ENCODE measurements at regions not wholly inside any gene's neighbourhood (a gene's known extent, or its start where the extent isn't known, plus 50 kb on each side); places are given as distances from the start of the nearest gene placed in this dataset.
A peak's percentile ranks its signal among the peaks of the same experiment; 100 is the strongest.

- DNase-seq (ENCODE audit: low read depth in 2 of 2): no peak
These were observed 117.5 kb downstream of the ASCL4 start for GRCh38 chr12:107891967-107892366.

- no peak for DNase-seq (ENCODE audit: low read depth in 2 of 2)
These were observed 120.1 kb downstream of the ASCL4 start for GRCh38 chr12:107894589-107894988.

DNA sequence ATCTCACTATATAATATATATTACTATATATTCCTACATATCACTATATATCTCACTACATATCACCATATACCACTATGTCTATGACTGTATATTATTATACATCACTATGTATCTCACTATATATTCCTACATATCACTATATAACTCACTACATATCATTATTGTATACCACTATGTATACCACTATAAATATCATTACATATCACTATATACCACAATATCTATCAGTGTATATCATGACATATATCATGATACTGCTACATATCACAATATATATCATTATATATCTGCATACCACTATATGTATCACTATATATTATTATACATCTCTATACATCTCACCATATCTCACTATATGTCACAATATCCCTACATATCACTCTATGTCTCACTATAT is 121.5 kb downstream of the ASCL4 start:
- DNase-seq (ENCODE audit: low read depth in 2 of 2): no peak

GRCh38 chr12:107900588-107900987 is 126.1 kb downstream of the ASCL4 start:
- DNase-seq (ENCODE audit: low read depth in 2 of 2): no peak

GRCh38 chr12:107903341-107904061 is 129.0 kb downstream of the ASCL4 start:
- DNase-seq (ENCODE audit: low read depth in 2 of 2): no peak

DNA sequence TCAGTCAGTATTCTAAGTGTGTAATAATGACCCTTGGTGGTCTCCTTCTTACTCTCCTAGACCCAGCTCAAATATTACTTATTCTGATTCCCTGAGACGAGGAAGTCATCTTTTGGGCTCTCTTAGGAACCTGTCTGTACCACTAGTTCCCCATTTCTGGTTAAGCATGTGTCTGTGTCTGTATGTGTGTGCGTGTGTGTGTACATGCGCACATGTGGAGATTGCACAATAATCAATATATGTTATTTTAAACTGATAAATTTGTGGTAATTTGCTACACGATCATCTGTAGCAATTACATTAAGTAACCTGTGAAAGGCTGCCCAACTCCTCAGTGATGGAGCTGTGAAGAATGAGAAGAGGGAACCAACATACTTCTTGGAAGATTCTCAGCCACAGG is 132.2 kb downstream of the ASCL4 start:
- DNase-seq (ENCODE audit: low read depth in 2 of 2): no peak

DNA sequence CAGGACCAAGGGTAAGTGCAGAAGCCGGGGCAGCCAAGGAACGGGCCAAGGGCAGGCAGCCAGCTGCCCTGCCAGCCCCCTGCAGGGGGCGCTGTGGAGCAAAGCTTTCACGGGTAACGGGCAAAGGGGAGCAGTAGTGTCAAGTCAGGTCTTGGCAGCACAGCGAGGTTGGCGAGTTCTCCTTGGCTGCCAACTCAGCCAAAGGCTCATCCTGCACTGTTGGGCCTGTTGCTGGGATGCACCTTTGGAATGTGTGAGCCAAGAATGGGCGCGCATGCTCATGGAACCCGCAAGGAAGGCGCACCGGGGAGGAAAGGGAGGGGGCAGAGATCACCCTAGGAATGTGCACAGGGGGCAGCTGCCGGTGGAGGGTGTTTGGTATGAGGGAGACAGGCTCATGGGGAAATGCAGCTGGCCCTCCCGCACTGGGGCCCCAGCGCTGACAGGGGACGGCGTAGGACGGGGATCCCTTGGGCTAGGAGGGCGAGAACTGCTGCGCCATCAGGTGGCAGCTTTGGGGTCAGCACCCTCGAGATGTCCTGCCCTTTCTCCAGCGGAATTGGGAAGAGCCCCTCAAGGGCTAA is 138.0 kb downstream of the ASCL4 start:
- DNase-seq (ENCODE audit: low read depth in 2 of 2): peak in 1 of 2 donors; percentile 34

DNA sequence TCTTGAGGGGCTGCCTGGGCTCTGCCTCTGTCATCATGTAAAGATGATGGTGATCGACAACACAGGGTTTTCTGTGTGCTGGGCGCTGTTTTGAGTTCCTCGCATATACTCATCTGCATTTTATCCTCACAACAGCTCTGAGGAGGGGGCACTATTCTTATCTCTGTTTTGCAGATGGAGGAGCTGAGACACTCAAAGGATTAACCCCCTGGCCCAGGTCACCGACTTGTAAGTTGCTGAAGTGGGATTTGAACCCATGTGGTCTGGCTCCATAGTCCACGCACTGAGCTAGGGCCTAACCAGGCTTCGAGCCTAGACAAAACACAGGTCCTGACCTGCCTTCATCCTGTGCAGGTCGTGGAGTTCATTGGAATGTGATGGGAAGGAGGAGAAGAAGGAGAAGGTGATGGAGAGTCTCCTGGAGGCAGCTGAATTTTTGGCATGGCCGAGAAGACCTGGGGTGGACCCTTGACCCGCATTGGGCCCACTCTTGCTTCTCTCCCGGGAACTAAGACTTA is 140.0 kb downstream of the ASCL4 start:
- DNase-seq (ENCODE audit: low read depth in 2 of 2): no peak

DNA sequence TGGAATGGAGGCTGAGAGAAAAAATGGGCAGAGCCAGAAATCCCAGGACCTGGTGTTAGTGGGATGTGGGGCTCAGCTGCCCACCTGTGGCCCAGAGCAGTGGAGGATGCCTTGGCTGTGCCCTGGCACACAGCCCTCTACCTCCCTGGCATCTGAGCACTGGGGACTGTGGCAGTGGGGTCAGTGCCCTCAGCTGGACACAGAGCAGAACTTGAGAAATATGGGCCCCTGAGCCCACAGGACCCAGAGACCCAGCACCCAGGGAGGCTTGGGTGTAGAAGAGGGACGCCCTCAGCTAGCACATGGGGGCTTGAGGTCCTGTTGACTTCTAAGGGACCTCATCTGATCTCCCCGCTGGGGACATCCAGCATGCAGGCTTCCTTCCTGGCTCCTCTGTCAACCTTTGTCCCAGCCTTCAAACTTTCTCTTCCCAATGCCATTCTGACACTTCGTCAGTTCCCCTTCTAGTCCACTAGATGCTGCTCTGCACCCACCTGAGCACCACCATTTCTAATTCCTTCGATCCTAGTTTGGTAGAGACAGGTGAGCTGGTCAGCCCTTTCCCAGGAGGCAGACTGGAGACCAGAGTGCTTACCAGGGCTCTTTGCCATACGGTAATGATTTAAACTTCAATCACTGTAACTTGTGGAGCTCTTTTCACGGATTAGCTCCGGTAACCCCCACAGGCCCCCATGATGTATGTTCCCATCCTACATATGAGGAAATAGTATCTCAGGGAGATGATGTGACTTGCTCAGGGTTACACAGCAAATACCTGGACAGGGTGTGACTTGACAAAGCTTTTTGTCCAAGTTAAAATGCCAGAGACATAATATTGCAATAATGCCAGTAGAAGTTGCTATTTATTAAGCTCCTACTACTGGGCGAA is 143.7 kb downstream of the ASCL4 start:
- DNase-seq (ENCODE audit: low read depth in 2 of 2): no peak

- no peak for DNase-seq (ENCODE audit: low read depth in 2 of 2)
These were observed 146.6 kb downstream of the ASCL4 start for GRCh38 chr12:107921062-107921461.

DNA sequence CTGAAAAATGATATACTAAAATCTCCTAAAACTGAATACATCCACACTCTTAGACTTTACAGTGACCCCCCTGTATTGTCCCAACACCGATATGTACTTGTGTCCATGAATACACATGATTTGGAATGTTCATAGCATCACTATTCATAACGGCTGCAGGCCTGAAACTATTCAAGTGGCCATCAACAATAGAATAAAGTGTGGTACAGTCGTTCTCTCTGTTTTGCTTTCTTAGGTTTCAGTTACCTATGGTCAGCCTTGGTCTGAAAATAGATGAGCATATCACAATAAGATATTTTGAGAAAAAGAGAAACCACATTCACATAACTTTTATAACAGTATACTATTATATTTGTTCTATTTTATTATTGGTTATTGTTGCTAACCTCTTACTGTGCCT is 150.6 kb downstream of the ASCL4 start:
- no peak for DNase-seq (ENCODE audit: low read depth in 2 of 2)

- no peak for DNase-seq (ENCODE audit: low read depth in 2 of 2)
These were observed 154.9 kb downstream of the ASCL4 start for GRCh38 chr12:107929436-107929835.

GRCh38 chr12:107931761-107932160 is 157.3 kb downstream of the ASCL4 start:
- DNase-seq (ENCODE audit: low read depth in 2 of 2): no peak

GRCh38 chr12:107938446-107938845 is 163.9 kb downstream of the ASCL4 start:
- DNase-seq (ENCODE audit: low read depth in 2 of 2): no peak

DNA sequence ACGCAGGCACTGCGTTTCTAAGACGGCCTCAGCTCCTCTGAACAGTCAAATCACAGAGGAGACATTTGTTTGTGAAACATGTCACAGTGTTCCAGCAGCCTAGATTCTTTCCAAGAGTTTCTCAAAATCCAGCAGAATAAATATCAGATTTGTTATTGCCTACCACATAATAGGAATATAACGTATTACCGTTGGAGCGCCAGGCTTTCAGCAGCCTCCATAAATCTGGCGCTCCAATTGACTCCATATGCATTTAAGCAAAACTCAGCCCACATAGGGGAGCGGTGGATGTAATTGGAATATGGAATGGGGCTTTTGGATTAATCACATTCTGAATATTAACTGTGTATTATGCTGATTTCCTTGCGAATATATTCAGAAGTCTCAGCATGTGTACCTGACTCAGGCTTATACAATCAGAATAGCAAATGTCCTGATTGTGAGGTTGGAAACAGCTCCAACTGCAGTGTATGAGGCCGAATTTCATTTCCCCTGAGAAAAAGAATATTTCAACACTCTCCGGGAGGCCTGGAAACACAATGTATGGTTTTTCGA is 174.0 kb downstream of the ASCL4 start:
- DNase-seq (ENCODE audit: low read depth in 2 of 2): no peak

- DNase-seq (ENCODE audit: low read depth in 2 of 2): no peak
These were observed 176.5 kb downstream of the ASCL4 start for GRCh38 chr12:107951024-107951423.

GRCh38 chr12:107955966-107956643 is 173.0 kb upstream of the WSCD2 start:
- no peak for DNase-seq (ENCODE audit: low read depth in 2 of 2)

DNA sequence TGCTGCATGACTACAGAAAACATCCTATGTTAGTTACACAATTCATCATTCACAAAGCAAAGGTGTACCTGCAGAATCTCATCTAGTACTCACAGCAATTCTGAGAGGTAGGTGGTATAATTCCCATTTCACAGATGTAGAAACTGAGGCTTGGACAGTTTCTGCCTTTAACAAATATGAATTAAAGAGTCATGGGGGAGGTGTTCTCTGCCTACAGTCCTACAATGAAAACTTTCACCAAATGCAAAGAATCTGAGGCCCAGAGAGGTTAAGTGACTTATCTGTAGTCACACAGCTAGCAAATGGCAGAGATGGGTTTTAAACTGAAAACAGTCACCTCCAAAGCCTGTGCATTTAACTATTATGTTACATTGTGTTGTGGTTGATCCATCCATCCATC is 171.6 kb upstream of the WSCD2 start:
- DNase-seq (ENCODE audit: low read depth in 2 of 2): no peak

DNA sequence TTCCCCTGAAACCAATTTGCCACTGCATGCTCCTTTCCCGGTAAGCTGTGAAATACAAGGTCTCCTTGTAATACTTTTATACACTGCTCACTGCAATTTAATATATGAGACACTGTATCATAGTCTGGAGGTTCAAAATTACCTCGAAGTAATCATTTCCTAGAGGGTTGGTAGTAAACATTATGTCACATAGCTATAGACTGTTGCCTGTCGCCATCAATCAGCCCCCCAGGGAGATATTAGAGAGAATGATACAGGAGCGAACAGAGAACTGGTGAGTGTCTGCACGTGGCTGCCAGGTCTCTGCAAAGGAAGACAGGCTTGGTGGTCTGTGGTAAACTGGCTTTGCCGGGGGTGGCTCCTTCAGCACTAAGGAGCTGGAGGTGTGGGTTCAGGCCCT is 165.5 kb upstream of the WSCD2 start:
- DNase-seq (ENCODE audit: low read depth in 2 of 2): no peak

DNA sequence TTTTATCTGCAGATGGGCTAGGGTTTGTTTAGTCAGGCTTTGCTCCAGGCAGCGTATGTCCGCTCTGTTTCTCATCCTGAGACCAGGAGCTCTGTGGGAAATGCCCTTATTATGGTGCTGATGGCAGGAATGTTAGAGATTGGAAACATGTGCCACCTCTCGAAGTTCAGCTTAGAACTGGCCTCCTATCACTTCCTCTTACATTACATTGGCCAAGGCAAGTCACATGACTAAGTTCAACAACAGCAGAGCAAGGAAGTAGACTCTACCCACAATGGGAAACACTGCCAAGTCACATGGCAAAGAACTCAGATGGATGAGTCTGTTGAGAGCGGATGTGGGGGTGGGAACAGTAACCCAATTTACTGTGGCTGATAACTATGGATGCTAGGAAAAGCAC is 161.9 kb upstream of the WSCD2 start:
- DNase-seq (ENCODE audit: low read depth in 2 of 2): no peak

GRCh38 chr12:107973950-107974349 is 155.1 kb upstream of the WSCD2 start:
- DNase-seq (ENCODE audit: low read depth in 2 of 2): no peak

DNA sequence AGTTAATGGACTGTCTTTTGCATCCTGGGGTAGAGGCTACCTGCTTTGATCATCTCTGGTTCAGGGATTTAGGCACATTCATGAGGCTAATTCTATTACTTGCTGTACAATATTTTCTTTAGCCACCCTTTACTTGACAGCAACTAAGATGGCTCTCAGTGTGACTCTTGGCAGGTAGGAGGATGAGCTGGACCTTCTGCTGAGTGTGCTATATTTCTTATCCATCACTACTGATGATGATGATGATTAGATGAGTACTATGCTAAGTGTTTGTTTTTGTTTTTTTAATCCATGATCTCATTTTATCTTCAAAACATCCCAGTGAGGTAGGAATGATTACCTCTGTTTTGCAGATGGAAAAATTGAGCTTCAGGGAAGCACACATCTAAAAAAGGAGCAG is 152.8 kb upstream of the WSCD2 start:
- DNase-seq (ENCODE audit: low read depth in 2 of 2): no peak

Measured in stimulated activated CD8-positive, alpha-beta memory T cell treated with anti-CD3 and anti-CD28 coated beads, Interleukin-7, amount 100 ng/mL, for 1 hour (primary cell).